ENCODE measurements at regions not wholly inside any gene's neighbourhood (a gene's known extent, or its start where the extent isn't known, plus 50 kb on each side); places are given as distances from the start of the nearest gene placed in this dataset.
"Not testable (repeated sequence)": the region's sequence is repeated elsewhere in the genome, so short reads cannot be mapped to it uniquely, and the experiment has no call there.

DNA sequence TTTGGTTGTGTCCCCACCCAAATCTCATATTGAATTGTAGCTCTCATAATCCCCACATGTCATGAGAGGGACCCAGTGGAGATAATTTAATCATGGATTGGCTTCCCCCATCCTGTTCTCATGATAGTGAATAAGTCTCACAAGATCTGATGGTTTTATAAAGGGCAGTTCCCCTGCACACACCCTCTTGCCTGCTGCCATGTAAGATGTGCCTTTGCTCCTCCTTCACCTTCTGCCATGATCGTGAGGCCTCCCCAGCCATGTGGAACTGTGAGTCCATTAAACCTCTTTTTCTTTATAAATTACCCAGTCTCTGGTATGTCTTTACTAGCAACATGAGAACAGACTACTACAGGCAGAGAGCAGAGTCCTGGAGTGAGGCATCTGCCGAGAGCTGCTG is 90.2 kb upstream of the SLC45A1 start:
- DNase-seq, result not testable (repeated sequence)

- no peak for DNase-seq
These were observed 91.2 kb upstream of the SLC45A1 start for GRCh38 chr1:8226747-8227146.

- DNase-seq, result not testable (repeated sequence)
These were observed 91.9 kb upstream of the SLC45A1 start for GRCh38 chr1:8226024-8226423.

- no peak for DNase-seq
These were observed 94.4 kb upstream of the SLC45A1 start for GRCh38 chr1:8223526-8223925.

DNA sequence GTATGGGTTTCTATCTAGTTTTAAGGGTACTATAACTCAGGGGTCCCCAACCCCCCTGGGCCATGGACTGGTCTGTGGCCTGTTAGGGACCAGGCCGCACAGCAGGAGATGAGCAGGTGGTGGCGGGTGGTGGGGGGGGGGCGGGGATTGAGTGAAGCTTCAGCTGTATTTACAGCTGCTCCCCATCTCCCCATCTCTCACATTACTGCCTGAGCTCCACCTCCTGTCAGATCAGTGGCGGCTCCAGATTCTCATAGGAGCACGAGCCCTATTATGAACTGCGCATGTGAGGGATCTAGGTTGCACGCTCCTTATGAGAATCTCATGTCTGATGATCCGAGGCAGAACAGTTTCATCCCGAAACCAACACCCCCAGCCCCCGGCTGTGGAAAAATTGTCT is 95.1 kb upstream of the SLC45A1 start:
- no peak for DNase-seq

GRCh38 chr1:8219530-8219929 is 98.4 kb upstream of the SLC45A1 start:
- DNase-seq, result no peak

DNA sequence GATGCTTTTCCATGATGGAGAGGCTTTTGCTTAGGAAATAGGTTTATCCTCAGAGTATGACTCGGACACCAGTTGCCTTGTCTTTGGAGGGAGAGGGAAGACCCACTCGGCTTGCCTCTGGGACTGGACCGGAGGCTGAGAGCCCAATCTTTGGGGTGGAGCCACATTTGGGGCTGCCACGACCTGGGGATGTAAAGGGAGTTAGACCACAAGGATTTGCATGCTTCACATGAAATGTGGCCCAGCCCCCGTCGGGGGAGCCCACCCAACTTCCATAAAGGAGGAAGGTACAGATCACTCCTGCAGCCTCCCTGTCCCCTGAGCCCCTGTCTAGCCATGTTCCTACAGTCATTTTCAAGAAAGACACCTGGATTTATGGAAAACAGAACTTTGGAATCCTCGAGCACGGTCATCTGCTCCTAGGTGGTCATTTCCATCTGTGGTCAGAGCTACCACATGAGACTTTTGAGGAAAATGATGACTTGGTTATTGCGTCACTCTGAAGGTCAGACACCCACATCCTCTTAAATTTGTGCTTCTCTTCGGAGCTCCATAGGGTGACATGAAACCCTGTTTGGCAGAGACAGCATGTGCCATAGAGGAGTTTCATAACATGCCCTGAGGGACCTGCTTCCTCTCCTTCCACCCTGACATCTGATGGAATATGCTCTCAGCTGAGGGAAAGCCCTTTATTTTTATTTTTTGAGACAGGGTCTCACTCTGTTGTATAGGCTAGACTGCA is 99.4 kb upstream of the SLC45A1 start:
- DNase-seq, result no peak

- DNase-seq, result no peak
These were observed 100.1 kb upstream of the SLC45A1 start for GRCh38 chr1:8217809-8218208.

- DNase-seq, result peak; percentile 13
These were observed 100.8 kb upstream of the SLC45A1 start for GRCh38 chr1:8217011-8217711.

DNA sequence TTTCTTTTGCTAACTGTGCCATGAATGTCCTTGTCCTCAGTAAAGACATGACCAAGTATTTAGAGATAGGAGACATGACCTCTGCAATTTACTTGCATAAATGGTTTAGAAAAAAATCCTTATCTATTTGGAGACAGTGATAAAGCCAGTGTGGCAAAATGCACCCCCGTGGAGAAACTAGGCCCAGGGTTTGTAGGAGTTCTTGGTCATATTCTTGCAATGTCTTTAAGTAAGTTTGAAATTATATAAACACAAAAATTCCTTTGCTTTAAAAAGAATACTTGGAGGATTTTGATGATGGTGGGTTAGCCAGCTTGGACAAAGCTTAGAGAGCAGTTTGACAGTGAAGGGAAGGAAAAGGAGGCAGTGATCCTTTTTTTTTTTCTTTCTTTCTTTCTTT is 101.9 kb upstream of the SLC45A1 start:
- no peak for DNase-seq

DNA sequence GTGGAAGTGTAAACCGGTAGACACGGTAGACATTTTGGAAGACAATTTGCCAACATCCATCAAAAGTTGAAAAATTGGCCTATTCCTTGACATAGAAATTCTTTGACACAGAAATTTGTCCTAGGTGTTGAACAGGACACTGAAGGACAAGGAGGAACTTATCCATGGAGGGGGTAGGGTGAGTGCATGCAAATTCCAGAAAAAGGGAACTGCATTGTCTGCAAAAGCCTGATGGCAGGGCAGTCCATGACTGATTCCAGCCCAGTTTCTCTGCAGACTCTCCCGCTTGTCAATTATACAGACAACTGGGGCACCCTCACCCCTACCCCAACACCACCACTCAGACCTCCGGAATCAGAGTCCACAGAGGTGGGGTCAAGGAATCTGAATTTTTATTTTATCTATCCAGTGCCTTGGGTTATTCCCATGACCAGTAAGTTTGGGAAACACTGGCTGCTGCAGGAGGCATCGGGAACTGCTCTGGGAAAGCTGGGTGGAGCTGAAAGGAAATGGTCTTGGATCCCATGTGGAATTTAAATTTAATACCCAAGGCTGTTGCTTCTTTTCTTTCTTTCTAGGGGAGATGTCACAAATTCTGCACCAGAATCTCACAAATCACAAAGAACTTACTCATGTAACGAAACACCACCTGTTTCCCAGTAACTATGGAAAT is 103.3 kb upstream of the SLC45A1 start:
- no peak for DNase-seq

DNA sequence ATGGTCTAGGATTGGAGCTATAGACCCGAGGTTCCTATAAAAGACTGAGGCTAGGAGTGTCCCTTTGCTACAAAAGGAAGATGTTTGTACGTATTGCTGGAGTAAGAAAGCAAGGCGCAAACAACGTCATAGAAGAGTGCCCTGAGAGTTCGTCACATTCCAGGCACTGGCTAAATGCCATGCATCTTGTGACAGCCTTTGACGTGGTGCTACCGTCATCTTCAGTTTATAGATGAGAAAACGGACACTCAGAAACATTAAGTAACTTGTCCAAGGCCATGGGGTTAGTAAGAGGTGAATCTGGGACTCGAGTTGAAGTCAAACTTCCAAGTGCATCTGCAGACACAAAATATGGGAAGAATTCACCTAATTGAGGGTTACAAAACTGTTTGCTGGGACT is 104.2 kb upstream of the SLC45A1 start:
- DNase-seq, result no peak

DNA sequence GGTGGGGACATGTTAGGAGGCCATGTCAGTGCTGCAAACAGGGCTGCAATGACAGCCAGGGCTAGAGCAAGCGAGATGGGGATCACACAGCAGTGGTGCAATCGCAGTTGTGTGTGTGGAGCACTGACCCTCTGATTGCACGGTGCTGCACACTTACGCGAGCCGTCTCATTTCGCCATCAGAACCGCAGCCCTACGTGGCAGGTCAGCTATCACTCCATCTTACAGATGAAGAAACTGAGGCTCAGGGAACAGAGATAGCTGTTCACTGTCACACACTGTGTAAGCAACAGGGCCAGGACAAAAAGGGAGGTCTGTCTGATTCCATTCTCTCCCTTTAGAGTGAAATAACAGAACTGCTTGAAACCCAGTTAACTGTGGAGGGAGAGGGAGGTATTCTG is 104.8 kb upstream of the SLC45A1 start:
- no peak for DNase-seq

DNA sequence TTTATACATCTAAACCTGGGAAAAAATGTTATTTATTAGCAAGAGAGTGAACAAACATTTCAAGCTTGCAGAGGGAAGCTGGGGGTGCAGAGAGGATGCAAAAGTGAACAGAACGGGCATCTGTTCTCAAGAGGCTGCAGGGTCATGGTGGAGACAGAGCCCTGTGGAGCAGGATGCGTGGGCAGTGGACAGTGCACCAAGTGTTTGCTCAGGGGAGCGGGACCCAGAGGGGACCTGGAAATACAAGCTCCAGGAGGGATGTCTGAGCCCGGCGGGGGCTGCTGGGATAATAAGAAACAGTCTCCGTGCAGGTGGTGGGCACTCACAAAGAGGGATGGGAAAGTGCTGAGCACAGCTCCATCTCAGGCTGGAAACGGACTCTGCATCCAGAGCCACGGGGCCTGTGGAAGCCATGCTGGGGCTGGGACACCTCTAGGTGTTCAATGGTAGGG is 105.3 kb upstream of the SLC45A1 start:
- DNase-seq, result no peak

DNA sequence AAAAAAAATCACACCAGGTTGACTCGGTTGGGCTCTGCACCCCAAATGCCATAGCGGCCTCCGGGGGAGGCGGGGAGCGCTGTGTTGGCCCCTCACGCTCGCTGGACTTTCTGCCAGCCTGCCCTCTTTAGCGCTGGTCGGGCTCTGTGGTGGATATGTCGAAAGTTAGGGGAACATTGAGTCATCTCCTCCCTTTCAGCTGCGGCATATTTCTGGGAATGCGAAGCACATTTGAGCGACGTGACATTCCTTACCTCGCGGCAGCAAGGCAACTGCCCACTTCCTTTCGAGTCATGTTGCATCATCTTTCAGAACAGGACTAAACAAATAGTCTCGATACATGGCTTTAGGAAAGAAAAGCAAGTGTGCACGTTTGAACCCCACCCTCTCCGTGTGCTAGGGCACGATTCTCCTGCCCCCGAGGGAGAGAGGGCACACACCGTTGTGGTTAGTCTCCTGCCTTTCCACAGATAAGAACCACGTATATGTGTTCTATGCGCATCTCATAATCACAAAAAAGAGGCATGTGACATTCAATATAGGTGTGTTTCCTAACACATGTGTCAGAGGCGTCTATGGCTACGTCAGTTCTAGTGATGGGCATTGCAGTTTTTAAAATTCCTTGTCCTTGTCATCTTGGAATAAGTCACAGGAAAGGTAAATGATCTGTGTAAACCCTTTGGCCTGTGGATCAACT is 105.9 kb upstream of the SLC45A1 start:
- DNase-seq, result no peak

- no peak for DNase-seq
These were observed 106.5 kb upstream of the SLC45A1 start for GRCh38 chr1:8211251-8211882.

DNA sequence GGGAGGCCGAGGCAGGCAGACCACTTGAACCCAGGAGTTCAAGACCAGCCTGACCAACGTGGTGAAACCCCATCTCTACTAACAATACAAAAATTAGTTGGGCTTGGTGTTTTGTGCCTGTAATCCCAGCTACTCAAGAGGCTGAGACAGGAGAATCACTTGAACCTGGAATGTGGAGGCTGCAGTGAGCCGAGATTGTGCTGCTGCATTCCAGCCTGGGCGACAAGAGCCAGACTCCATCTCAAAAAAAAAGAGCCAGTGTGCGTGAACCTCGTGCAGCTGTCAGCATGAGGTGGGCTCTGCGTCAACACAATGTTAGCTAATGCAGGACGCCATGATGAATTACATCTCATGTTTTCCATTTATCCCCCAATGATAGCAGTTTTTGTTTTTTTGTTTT is 110.7 kb upstream of the SLC45A1 start:
- no peak for DNase-seq

GRCh38 chr1:8206391-8206790 is 111.5 kb upstream of the SLC45A1 start:
- DNase-seq, result no peak

GRCh38 chr1:8205771-8206170 is 112.1 kb upstream of the SLC45A1 start:
- no peak for DNase-seq

DNA sequence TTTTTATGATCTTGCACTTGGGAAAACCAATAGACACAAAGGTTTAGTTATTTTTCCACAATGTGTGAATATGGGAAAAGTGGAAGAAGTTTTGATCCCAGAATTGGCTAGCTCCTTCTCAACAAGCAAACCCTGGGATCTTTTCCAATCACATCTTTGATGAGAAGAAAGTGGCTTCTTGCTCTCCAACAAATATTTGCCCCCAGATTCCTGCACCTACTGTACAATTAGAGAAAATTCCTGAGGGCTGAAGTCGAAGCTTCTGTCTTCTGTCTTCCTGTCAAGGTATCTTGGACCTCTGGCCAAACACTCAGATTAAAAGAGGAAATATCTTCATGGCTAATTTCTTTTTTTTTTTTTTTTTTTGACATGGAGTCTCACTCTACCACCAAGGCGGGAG is 113.1 kb upstream of the SLC45A1 start:
- no peak for DNase-seq

- DNase-seq, result no peak
These were observed 114.4 kb upstream of the SLC45A1 start for GRCh38 chr1:8203551-8203950.

- DNase-seq, result no peak
These were observed 114.9 kb upstream of the SLC45A1 start for GRCh38 chr1:8203056-8203455.
